ENCODE measurements at regions not wholly inside any gene's neighbourhood (a gene's known extent, or its start where the extent isn't known, plus 50 kb on each side); places are given as distances from the start of the nearest gene placed in this dataset.

DNA sequence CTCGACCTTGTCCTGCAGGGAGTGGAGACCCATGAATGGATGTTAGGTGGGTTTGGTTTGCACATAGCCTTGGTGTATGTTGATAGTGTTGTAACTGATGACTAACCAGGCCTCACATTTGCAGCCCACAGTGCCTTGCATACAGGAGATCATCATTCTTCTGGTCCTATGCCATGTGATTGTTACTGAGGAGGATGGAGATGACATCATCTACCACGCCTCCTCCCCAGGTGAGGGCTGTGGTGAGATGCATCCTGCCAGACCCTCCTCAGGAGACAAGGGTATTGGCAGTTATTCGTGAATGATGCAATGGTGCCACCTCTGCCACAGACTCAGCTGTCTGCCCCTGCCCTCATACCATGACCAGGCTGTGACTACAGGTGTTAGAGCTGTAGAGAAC is 1294.1 kb downstream of the UQCRFS1 start:
- intact Hi-C loops (cut with micrococcal nuclease; ENCODE audit: unreplicated experiment): no loop called here
- FAIRE-seq: no peak
- BruUV-seq (replicated peaks): no TSS peak
- Histone ChIP-seq H3K9ac (ENCODE audit: control insufficient read depth, insufficient read depth, low read length) (no peak overlapping the region), H3K79me2 (ENCODE audit: control insufficient read depth, insufficient read depth, low read length) (no peaks in the 10 kb centered on the region), H2AFZ (ENCODE audit: control insufficient read depth, low read depth, low read length) (no peak overlapping the region), H3K4me2 (ENCODE audit: control insufficient read depth, insufficient read depth) (no peak overlapping the region), H4K20me1 (ENCODE audit: control insufficient read depth, insufficient read depth) (no peaks in the 10 kb centered on the region), H3K9me3 (replicated peaks; ENCODE audit: control insufficient read depth, insufficient read depth, low read length) (no peaks in the 10 kb centered on the region; the same call in 2 of the 3 replicates), H3K4me3 (no peak overlapping the region), H3K27ac (ENCODE audit: control insufficient read depth, insufficient read depth) (no peak overlapping the region), H3K27me3 (replicated peaks in 1 of 2; ENCODE audit: control insufficient read depth in 2 of 2, insufficient read depth in 2 of 2, low read length in 1 of 2) (no peaks in the 10 kb centered on the region), H3K36me3 (ENCODE audit: control insufficient read depth in 2 of 2, insufficient read depth in 2 of 2, low read length in 1 of 2) (no peaks in the 10 kb centered on the region), H3K4me1 (ENCODE audit: control insufficient read depth, insufficient read depth, low read length) (no peaks in the 10 kb centered on the region)
- ATAC-seq: no peak
- CTCF ChIA-PET: no interaction called here
- in situ Hi-C loops (cut with MboI): no loop called here
- RAD21 ChIA-PET (ENCODE audit: unreplicated experiment): no interaction called here
- 2% methylated on average over 3 of the region's 3 CpGs for WGBS (ENCODE audit: insufficient coverage, insufficient replicate concordance, low lambda C conversion rate, missing lambda C conversion rate)
- POLR2A ChIA-PET: no interaction called here
- no peak for TF ChIP-seq YY1 (IDR thresholded peaks at IDR 0.05; ENCODE audit: low read depth, low read length)
- TF ChIP-seq EED (IDR thresholded peaks at IDR 0.05; ENCODE audit: low read depth): no peak
- TF ChIP-seq ZNF217 (IDR thresholded peaks at IDR 0.05): no peak
- TF ChIP-seq CHD2 (IDR thresholded peaks at IDR 0.05; ENCODE audit: borderline replicate concordance, low read depth, low read length): no peak
- TF ChIP-seq EZH2 (IDR thresholded peaks at IDR 0.05; ENCODE audit: borderline replicate concordance, control insufficient read depth, low read depth, low read length): no peak
- TF ChIP-seq CBX3 (IDR thresholded peaks at IDR 0.05; ENCODE audit: borderline replicate concordance, low read depth): no peak
- TF ChIP-seq HCFC1 (IDR thresholded peaks at IDR 0.05; ENCODE audit: low read length): no peak
- no peak for TF ChIP-seq FOXK2 (IDR thresholded peaks at IDR 0.05)
- no peak for TF ChIP-seq JUND (IDR thresholded peaks at IDR 0.05; ENCODE audit: low read depth, low read length)
- TF ChIP-seq MEF2B (IDR thresholded peaks at IDR 0.05; ENCODE audit: partially characterized antibody, poor library complexity, severe bottlenecking): no peak
- no peak for TF ChIP-seq BCL11A (IDR thresholded peaks at IDR 0.05; ENCODE audit: low read depth, low read length)
- TF ChIP-seq, protein P1, sequence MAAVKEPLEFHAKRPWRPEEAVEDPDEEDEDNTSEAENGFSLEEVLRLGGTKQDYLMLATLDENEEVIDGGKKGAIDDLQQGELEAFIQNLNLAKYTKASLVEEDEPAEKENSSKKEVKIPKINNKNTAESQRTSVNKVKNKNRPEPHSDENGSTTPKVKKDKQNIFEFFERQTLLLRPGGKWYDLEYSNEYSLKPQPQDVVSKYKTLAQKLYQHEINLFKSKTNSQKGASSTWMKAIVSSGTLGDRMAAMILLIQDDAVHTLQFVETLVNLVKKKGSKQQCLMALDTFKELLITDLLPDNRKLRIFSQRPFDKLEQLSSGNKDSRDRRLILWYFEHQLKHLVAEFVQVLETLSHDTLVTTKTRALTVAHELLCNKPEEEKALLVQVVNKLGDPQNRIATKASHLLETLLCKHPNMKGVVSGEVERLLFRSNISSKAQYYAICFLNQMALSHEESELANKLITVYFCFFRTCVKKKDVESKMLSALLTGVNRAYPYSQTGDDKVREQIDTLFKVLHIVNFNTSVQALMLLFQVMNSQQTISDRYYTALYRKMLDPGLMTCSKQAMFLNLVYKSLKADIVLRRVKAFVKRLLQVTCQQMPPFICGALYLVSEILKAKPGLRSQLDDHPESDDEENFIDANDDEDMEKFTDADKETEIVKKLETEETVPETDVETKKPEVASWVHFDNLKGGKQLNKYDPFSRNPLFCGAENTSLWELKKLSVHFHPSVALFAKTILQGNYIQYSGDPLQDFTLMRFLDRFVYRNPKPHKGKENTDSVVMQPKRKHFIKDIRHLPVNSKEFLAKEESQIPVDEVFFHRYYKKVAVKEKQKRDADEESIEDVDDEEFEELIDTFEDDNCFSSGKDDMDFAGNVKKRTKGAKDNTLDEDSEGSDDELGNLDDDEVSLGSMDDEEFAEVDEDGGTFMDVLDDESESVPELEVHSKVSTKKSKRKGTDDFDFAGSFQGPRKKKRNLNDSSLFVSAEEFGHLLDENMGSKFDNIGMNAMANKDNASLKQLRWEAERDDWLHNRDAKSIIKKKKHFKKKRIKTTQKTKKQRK (IDR thresholded peaks at IDR 0.05; ENCODE audit: low read depth, low read length): no peak
- TF ChIP-seq ATF7 (IDR thresholded peaks at IDR 0.05; ENCODE audit: low read depth): no peak
- SMC1A ChIA-PET (ENCODE audit: uncharacterized antibody, unreplicated experiment): no interaction called here
- DNase-seq (ENCODE audit: low read depth, low spot score): no peak
